WI38 (cell line): ENCODE measurements at regions not wholly inside any gene's neighbourhood (a gene's known extent, or its start where the extent isn't known, plus 50 kb on each side); places are given as distances from the start of the nearest gene placed in this dataset.

Experiments used
- H3K4me3 ChIP-seq: 2 replicates; pipeline ENCODE4 v1.5.1; 2011; ENCODE audit warnings: low read depth, mild to moderate bottlenecking, control low read depth, low read length
- TF ChIP-seq, protein P1 (sequence below): IDR thresholded peaks from 2 replicates; pipeline ENCODE4 v1.5.1; 2012; ENCODE audit warnings: low read depth, mild to moderate bottlenecking, control low read depth, low read length

GRCh38 chrX:115988825-115989224, 181.7 kb upstream of the AGTR2 start:
- no peak overlapping the region for H3K4me3 ChIP-seq
- TF ChIP-seq, protein P1, sequence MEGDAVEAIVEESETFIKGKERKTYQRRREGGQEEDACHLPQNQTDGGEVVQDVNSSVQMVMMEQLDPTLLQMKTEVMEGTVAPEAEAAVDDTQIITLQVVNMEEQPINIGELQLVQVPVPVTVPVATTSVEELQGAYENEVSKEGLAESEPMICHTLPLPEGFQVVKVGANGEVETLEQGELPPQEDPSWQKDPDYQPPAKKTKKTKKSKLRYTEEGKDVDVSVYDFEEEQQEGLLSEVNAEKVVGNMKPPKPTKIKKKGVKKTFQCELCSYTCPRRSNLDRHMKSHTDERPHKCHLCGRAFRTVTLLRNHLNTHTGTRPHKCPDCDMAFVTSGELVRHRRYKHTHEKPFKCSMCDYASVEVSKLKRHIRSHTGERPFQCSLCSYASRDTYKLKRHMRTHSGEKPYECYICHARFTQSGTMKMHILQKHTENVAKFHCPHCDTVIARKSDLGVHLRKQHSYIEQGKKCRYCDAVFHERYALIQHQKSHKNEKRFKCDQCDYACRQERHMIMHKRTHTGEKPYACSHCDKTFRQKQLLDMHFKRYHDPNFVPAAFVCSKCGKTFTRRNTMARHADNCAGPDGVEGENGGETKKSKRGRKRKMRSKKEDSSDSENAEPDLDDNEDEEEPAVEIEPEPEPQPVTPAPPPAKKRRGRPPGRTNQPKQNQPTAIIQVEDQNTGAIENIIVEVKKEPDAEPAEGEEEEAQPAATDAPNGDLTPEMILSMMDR = no peak

GRCh38 chrX:115989686-115990085, 180.9 kb upstream of the AGTR2 start:
- TF ChIP-seq, protein P1 = no peak
- no peak overlapping the region for H3K4me3 ChIP-seq

GRCh38 chrX:116009346-116009745, 161.2 kb upstream of the AGTR2 start:
- H3K4me3 ChIP-seq = no peak overlapping the region
- TF ChIP-seq, protein P1 = no peak

GRCh38 chrX:116009861-116010710, 160.5 kb upstream of the AGTR2 start:
- H3K4me3 ChIP-seq = no peak overlapping the region
- TF ChIP-seq, protein P1 = no peak

DNA sequence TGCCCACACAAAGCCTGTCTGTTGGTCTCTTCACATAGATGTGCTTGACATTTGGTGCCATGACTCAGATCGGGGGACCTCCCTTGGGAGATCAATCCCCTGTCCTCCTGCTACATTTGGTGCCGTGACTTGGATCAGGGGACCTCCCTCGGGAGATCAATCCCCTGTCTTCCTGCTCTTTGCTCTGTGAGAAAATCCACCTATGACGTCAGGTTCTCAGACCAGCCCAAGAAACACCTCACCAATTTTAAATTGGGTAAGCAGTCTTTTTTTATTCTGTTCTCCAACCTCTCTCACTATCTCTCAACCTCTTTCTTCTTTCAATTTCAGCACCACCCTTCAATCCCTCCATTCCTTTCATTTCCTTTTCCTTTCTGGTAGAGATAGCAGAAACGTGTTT, 159.6 kb upstream of the AGTR2 start:
- TF ChIP-seq, protein P1 = no peak
- no peak overlapping the region for H3K4me3 ChIP-seq

DNA sequence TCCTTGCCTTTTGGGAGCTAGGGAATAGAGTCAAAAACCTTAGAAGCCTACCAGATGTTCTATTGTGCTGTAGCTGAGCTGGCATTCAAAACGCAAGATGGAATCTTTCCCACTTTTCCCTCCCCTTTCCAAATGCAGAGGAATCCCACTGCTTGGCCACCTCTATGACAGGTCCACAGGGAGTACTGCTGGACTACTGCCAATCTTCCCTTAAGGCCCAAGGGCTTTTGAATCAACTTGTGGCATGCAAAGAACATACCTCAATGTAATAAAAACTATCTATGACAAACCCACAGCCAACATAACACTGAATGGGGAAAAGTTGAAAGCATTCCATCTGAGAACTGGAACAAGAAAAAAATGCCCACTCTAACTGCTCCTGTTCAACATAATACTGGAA, 139.2 kb upstream of the AGTR2 start:
- TF ChIP-seq, protein P1 = no peak
- no peak overlapping the region for H3K4me3 ChIP-seq
